Endothelial cell of umbilical vein (primary cell): ENCODE measurements at regions not wholly inside any gene's neighbourhood (a gene's known extent, or its start where the extent isn't known, plus 50 kb on each side); places are given as distances from the start of the nearest gene placed in this dataset.

Source experiments
- EZH2 ChIP-seq: IDR thresholded peaks from 2 replicates; pipeline ENCODE4 v1.6.1; 2012; ENCODE audit warnings: borderline replicate concordance, low read depth, mild to moderate bottlenecking, moderate library complexity, low read length, inconsistent platforms; ENCODE audit not compliant: severe bottlenecking
- MYC ChIP-seq: IDR thresholded peaks from one replicate; pipeline ENCODE4 v1.6.1; 2011; ENCODE audit warnings: mild to moderate bottlenecking, low read depth, low read length
- POLR2A ChIP-seq: IDR thresholded peaks from 2 replicates; pipeline ENCODE4 v1.6.1; 2012; ENCODE audit warnings: low read depth, mild to moderate bottlenecking, control low read depth, low read length
- POLR2AphosphoS5 ChIP-seq: IDR thresholded peaks from 2 replicates; pipeline ENCODE4 v1.6.1; 2012; ENCODE audit warnings: low read depth, mild to moderate bottlenecking, control low read depth, low read length, moderate library complexity; ENCODE audit not compliant: insufficient read depth
- TF ChIP-seq, protein P1 (sequence below), 2 donors: IDR thresholded peaks; 1 replicate in 1 of 2; 2 replicates in 1 of 2; pipeline ENCODE4 v1.5.1; 2011; ENCODE audit warnings: low read length in 2 of 2, mild to moderate bottlenecking in 2 of 2, moderate library complexity in 2 of 2, control low read depth in 1 of 2, inconsistent platforms in 1 of 2, low read depth in 1 of 2; ENCODE audit not compliant: insufficient read depth in 1 of 2; ENCODE audit errors: extremely low read depth in 1 of 2

- TF ChIP-seq, protein P1, sequence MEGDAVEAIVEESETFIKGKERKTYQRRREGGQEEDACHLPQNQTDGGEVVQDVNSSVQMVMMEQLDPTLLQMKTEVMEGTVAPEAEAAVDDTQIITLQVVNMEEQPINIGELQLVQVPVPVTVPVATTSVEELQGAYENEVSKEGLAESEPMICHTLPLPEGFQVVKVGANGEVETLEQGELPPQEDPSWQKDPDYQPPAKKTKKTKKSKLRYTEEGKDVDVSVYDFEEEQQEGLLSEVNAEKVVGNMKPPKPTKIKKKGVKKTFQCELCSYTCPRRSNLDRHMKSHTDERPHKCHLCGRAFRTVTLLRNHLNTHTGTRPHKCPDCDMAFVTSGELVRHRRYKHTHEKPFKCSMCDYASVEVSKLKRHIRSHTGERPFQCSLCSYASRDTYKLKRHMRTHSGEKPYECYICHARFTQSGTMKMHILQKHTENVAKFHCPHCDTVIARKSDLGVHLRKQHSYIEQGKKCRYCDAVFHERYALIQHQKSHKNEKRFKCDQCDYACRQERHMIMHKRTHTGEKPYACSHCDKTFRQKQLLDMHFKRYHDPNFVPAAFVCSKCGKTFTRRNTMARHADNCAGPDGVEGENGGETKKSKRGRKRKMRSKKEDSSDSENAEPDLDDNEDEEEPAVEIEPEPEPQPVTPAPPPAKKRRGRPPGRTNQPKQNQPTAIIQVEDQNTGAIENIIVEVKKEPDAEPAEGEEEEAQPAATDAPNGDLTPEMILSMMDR (IDR thresholded peaks at IDR 0.05; ENCODE audit: extremely low read depth in 1 of 2, insufficient read depth in 1 of 2, low read depth in 1 of 2, low read length in 2 of 2), result no peak
- TF ChIP-seq MYC (no peak), POLR2A (no peak), EZH2 (no peak), POLR2AphosphoS5 (no peak)
These were observed 133.2 kb upstream of the JAG1 start for GRCh38 chr20:10807013-10807412.
